A549 (cell line): ENCODE measurements at regions not wholly inside any gene's neighbourhood (a gene's known extent, or its start where the extent isn't known, plus 50 kb on each side); places are given as distances from the start of the nearest gene placed in this dataset.

ENCODE experiments used
- ATAC-seq, 2 experiments: fragments of 200-7000 bp in 1 of 2; fragments of >200 bp in 1 of 2; cut with Nextera tagmentation in 1 of 2; cut with Tn5 transposase in 1 of 2; 3 replicates each; pipeline versions ENCODE4 v1.8.0 to v1.9.1; 2018 to 2020; ENCODE audit warnings: mild to moderate bottlenecking in 1 of 2, moderate library complexity in 1 of 2
- CTCF ChIA-PET: fragments of 300-600 bp; sonication (Branson Sonifier 250); formaldehyde crosslinking; extraction: SDS; loops from one replicate; lab custom pipeline; 2021; ENCODE audit warnings: antibody characterized with exemption, inconsistent platforms; lab: Yijun Ruan, JAX
- POLR2A ChIA-PET: fragments of 350-600 bp; formaldehyde crosslinking; extraction: SDS; loops from one replicate; lab custom pipeline; 2021; ENCODE audit warnings: antibody characterized with exemption, inconsistent platforms; lab: Yijun Ruan, JAX
- DNase-seq, 2 experiments: peaks; one replicate each; pipeline versions ENCODE4 v3.0.0 to v3.0.0-alpha.2; 2011 to 2016; ENCODE audit warnings: low read depth in 1 of 2, low spot score in 1 of 2
- FAIRE-seq: peaks from 2 replicates; lab custom pipeline; 2011; peaks lifted over from hg19 to GRCh38; lab: Jason Lieb, UNC
- H3K27ac ChIP-seq, 2 experiments: fragments of >200 bp; sonication (Bioruptor Twin); formaldehyde crosslinking; 3 replicates each; pipeline ENCODE4 v1.5.1; 2016 to 2017
- H3K4me1 ChIP-seq: fragments of >200 bp; sonication (Bioruptor Twin); formaldehyde crosslinking; 3 replicates; pipeline ENCODE4 v1.6.1; 2016
- H3K4me2 ChIP-seq: fragments of >200 bp; sonication (Bioruptor Twin); formaldehyde crosslinking; 3 replicates; pipeline ENCODE4 v1.6.1; 2016
- H3K4me3 ChIP-seq: fragments of >200 bp; sonication (Bioruptor Twin); formaldehyde crosslinking; 3 replicates; pipeline ENCODE4 v1.5.1; 2016
- H3K9me3 ChIP-seq: fragments of >200 bp; sonication (Bioruptor Twin); formaldehyde crosslinking; 3 replicates; pipeline ENCODE4 v1.6.1; 2016
- CBX2 ChIP-seq: fragments of 200-600 bp; sonication (generic); IDR thresholded peaks from 2 replicates; pipeline ENCODE4 v1.6.1; 2016; ENCODE audit warnings: low read depth, mild to moderate bottlenecking, borderline replicate concordance
- CBX8 ChIP-seq: fragments of 200-600 bp; sonication (generic); IDR thresholded peaks from 2 replicates; pipeline ENCODE4 v1.6.1; 2016
- CHD2 ChIP-seq: fragments of 150-350 bp; IDR thresholded peaks from 2 replicates; pipeline ENCODE4 v1.6.1; 2014; ENCODE audit warnings: low read length; ENCODE audit not compliant: partially characterized antibody
- EHMT2 ChIP-seq: fragments of 200-600 bp; sonication (generic); IDR thresholded peaks from 2 replicates; pipeline ENCODE4 v1.6.1; 2016; ENCODE audit warnings: antibody characterized with exemption, low read depth, mild to moderate bottlenecking, moderate library complexity
- ESRRA ChIP-seq: fragments of 150-350 bp; IDR thresholded peaks from 2 replicates; pipeline ENCODE4 v1.6.1; 2014; ENCODE audit warnings: mild to moderate bottlenecking, low read length, borderline replicate concordance
- FOXS1 ChIP-seq: fragments of 250-450 bp; sonication (Bioruptor Pico); IDR thresholded peaks from 2 replicates; pipeline ENCODE4 v1.5.0; 2020; ENCODE audit warnings: mild to moderate bottlenecking, moderate library complexity
- GATA3 ChIP-seq: IDR thresholded peaks from 2 replicates; pipeline ENCODE4 v1.6.1; 2012; ENCODE audit warnings: borderline replicate concordance
- KDM5A ChIP-seq: fragments of 200-600 bp; sonication (generic); IDR thresholded peaks from 2 replicates; pipeline ENCODE4 v1.6.1; 2016; ENCODE audit warnings: antibody characterized with exemption, mild to moderate bottlenecking
- NFE2L2 ChIP-seq: fragments of 150-350 bp; conservative IDR thresholded peaks from 2 replicates; pipeline ENCODE4 v1.6.1; 2014; ENCODE audit warnings: low read length
- NR3C1 ChIP-seq: fragments of >200 bp; sonication (Bioruptor Twin); formaldehyde crosslinking; IDR thresholded peaks from 3 replicates; pipeline ENCODE4 v1.6.1; 2017
- PHF8 ChIP-seq: fragments of 200-600 bp; sonication (generic); IDR thresholded peaks from 2 replicates; pipeline ENCODE4 v1.6.1; 2016; ENCODE audit warnings: low read depth, mild to moderate bottlenecking, antibody characterized with exemption, moderate library complexity, borderline replicate concordance
- POLR2AphosphoS2 ChIP-seq: conservative IDR thresholded peaks from 2 replicates; pipeline ENCODE4 v1.6.1; 2012; ENCODE audit warnings: low read length, improper control_type of control experiment, inconsistent platforms
- RCOR1 ChIP-seq: fragments of 150-350 bp; IDR thresholded peaks from 2 replicates; pipeline ENCODE4 v1.6.1; 2014; ENCODE audit warnings: antibody characterized with exemption, low read length, low read depth
- RFX5 ChIP-seq: fragments of 450-650 bp; IDR thresholded peaks from 2 replicates; pipeline ENCODE4 v1.7.1; 2014; ENCODE audit warnings: antibody characterized with exemption, mild to moderate bottlenecking, moderate library complexity
- RNF2 ChIP-seq: fragments of 200-600 bp; sonication (generic); IDR thresholded peaks from 2 replicates; pipeline ENCODE4 v1.6.1; 2016; ENCODE audit warnings: low read depth, mild to moderate bottlenecking, antibody characterized with exemption, moderate library complexity, borderline replicate concordance
- SMC3 ChIP-seq: fragments of >200 bp; sonication (Bioruptor Twin); formaldehyde crosslinking; IDR thresholded peaks from 3 replicates; pipeline ENCODE4 v1.6.1; 2018; ENCODE audit warnings: inconsistent platforms
- SREBF2 ChIP-seq: fragments of 450-650 bp; IDR thresholded peaks from 2 replicates; pipeline ENCODE4 v1.6.1; 2014; ENCODE audit warnings: mild to moderate bottlenecking, moderate library complexity
- TP53 ChIP-seq: fragments of 250-450 bp; sonication (Bioruptor Pico); IDR thresholded peaks from 2 replicates; pipeline ENCODE4 v1.5.0; 2021; ENCODE audit warnings: mild to moderate bottlenecking, moderate library complexity
- ZC3H11A ChIP-seq: fragments of 450-650 bp; IDR thresholded peaks from 2 replicates; pipeline ENCODE4 v1.6.1; 2014; ENCODE audit warnings: antibody characterized with exemption, mild to moderate bottlenecking
- ZNF302 ChIP-seq: fragments of 250-450 bp; sonication (Bioruptor Pico); IDR thresholded peaks from 2 replicates; pipeline ENCODE4 v1.9.0; 2021; ENCODE audit warnings: inconsistent platforms, mild to moderate bottlenecking, moderate library complexity
- WGBS: methylation state at CpG from one replicate; pipeline ENCODE4 v1.1.6; 2017; ENCODE audit errors: missing lambda C conversion rate; 5-methylcytosine and 5-hydroxymethylcytosine counted together
- TF ChIP-seq, protein P1 (sequence below): fragments of 250-450 bp; sonication (Bioruptor Pico); IDR thresholded peaks from 2 replicates; pipeline ENCODE4 v1.5.0; 2020; ENCODE audit warnings: low read depth, mild to moderate bottlenecking, moderate library complexity
- TF ChIP-seq, protein P2 (sequence below): fragments of >200 bp; sonication (Bioruptor Twin); formaldehyde crosslinking; IDR thresholded peaks from 2 replicates; pipeline ENCODE4 v1.6.1; 2016
- TF ChIP-seq, protein P3 (sequence below): IDR thresholded peaks from 2 replicates; pipeline ENCODE4 v1.6.1; 2012
- TF ChIP-seq, protein P4 (sequence below): fragments of 200-600 bp; sonication (generic); IDR thresholded peaks from 2 replicates; pipeline ENCODE4 v1.6.1; 2016; ENCODE audit warnings: antibody characterized with exemption, mild to moderate bottlenecking, moderate library complexity

DNA sequence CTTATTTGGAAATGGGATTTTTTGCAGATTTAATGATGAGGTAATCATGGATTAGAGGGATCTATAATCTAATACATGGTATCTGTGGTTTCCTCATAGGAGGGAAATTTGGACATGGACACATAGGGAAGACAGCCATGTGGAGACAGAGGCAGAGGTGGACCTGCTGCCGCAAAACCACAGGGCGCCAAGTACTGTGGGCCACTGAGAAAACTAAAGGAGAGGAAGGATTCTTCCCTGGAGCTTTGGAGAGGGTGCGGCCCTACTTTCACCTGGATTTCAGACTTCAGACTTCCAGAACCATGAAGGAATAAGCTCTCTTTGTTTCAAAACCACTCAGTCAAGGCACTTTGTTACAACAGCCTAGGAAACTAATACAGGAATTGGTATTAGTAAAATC lies 149.4 kb upstream of the AKR1E2 start:
- FAIRE-seq (no peak), ATAC-seq (no peak), DNase-seq (no peak)
- ChIA-PET CTCF (interaction anchor here (1.2 to 2.1 kb wide), 3 partner anchors 20 to 1479 kb away, joined by 3 to 7 read pairs (median 3); no protein-coding TSS in a partner anchor), POLR2A (interaction anchor here (1.1 to 3.2 kb wide), 2 partner anchors 49 to 891 kb away, joined by 4 to 11 read pairs; partner anchors contain the start of gene KLF6)
- Histone ChIP-seq H3K4me3 (no peak overlapping the region), H3K4me1 (peaks cover 58% of the 10 kb centered on the region), H3K27ac (peak overlapping the region; percentile 84 to 87), H3K4me2 (peak overlapping the region; percentile 79), H3K9me3 (no peaks in the 10 kb centered on the region)
- WGBS, result 94% methylated on average over 3 of the region's 3 CpGs
- no peak for TF ChIP-seq GATA3
- TF ChIP-seq RCOR1, result no peak
- TF ChIP-seq KDM5A, result no peak
- TF ChIP-seq TP53 (CRISPR knock-in tag), result no peak
- TF ChIP-seq, protein P1, sequence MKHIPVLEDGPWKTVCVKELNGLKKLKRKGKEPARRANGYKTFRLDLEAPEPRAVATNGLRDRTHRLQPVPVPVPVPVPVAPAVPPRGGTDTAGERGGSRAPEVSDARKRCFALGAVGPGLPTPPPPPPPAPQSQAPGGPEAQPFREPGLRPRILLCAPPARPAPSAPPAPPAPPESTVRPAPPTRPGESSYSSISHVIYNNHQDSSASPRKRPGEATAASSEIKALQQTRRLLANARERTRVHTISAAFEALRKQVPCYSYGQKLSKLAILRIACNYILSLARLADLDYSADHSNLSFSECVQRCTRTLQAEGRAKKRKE (CRISPR knock-in tag), result no peak
- no peak for TF ChIP-seq POLR2AphosphoS2
- TF ChIP-seq CHD2, result no peak
- no peak for TF ChIP-seq RFX5
- TF ChIP-seq CBX2, result no peak
- TF ChIP-seq EHMT2, result no peak
- TF ChIP-seq ZC3H11A, result no peak
- no peak for TF ChIP-seq SMC3
- no peak for TF ChIP-seq ZNF302 (CRISPR knock-in tag)
- no peak for TF ChIP-seq ESRRA
- no peak for TF ChIP-seq FOXS1 (CRISPR knock-in tag)
- no peak for TF ChIP-seq NR3C1
- TF ChIP-seq PHF8, result no peak

DNA sequence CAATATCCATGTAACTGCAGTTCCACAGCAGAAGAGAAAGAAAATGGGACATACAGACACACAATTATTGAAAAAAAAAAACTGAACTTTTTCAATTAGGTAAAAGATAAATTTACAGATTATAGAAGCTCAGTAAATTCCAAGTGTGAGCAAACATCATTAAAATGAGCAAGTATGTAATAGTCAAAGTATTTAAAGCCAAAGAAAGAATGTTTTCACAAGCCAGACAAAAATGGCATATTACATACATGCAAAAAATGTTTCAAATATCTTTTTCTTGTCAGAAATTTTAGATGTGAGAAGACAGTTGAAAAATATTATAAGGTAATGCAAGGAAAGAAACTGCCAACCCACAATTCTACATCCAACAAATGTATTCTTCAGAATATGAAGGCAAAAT lies 150.2 kb upstream of the AKR1E2 start:
- H3K4me2 ChIP-seq, result no peak overlapping the region
- H3K9me3 ChIP-seq, result no peaks in the 10 kb centered on the region
- DNase-seq, result no peak
- FAIRE-seq, result peak; percentile 32
- no peak for ATAC-seq
- peak overlapping the region; percentile 84 to 87; a peak in 5 of 6 replicates for H3K27ac ChIP-seq
- ChIA-PET CTCF (interaction anchor here (0.7 to 2.1 kb wide), 5 partner anchors 19 to 1478 kb away, joined by 3 to 7 read pairs (median 3); no protein-coding TSS in a partner anchor), POLR2A (interaction anchor here (1.1 kb wide), 1 partner anchor 891 kb away, joined by 4 read pairs; the partner anchor contains the start of gene KLF6)
- H3K4me1 ChIP-seq, result peaks cover 62% of the 10 kb centered on the region
- no peak overlapping the region for H3K4me3 ChIP-seq
- TF ChIP-seq, protein P2, sequence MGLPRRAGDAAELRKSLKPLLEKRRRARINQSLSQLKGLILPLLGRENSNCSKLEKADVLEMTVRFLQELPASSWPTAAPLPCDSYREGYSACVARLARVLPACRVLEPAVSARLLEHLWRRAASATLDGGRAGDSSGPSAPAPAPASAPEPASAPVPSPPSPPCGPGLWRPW, result no peak
- TF ChIP-seq, protein P3, sequence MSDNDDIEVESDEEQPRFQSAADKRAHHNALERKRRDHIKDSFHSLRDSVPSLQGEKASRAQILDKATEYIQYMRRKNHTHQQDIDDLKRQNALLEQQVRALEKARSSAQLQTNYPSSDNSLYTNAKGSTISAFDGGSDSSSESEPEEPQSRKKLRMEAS, result no peak
- TF ChIP-seq, protein P4, sequence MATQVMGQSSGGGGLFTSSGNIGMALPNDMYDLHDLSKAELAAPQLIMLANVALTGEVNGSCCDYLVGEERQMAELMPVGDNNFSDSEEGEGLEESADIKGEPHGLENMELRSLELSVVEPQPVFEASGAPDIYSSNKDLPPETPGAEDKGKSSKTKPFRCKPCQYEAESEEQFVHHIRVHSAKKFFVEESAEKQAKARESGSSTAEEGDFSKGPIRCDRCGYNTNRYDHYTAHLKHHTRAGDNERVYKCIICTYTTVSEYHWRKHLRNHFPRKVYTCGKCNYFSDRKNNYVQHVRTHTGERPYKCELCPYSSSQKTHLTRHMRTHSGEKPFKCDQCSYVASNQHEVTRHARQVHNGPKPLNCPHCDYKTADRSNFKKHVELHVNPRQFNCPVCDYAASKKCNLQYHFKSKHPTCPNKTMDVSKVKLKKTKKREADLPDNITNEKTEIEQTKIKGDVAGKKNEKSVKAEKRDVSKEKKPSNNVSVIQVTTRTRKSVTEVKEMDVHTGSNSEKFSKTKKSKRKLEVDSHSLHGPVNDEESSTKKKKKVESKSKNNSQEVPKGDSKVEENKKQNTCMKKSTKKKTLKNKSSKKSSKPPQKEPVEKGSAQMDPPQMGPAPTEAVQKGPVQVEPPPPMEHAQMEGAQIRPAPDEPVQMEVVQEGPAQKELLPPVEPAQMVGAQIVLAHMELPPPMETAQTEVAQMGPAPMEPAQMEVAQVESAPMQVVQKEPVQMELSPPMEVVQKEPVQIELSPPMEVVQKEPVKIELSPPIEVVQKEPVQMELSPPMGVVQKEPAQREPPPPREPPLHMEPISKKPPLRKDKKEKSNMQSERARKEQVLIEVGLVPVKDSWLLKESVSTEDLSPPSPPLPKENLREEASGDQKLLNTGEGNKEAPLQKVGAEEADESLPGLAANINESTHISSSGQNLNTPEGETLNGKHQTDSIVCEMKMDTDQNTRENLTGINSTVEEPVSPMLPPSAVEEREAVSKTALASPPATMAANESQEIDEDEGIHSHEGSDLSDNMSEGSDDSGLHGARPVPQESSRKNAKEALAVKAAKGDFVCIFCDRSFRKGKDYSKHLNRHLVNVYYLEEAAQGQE, result no peak
- TF ChIP-seq RNF2 (no peak), SREBF2 (no peak), NFE2L2 (no peak), CBX8 (no peak), ESRRA (no peak)
- TF ChIP-seq, all 56 proteins: peak for 0
